ENCODE measurements at regions not wholly inside any gene's neighbourhood (a gene's known extent, or its start where the extent isn't known, plus 50 kb on each side); places are given as distances from the start of the nearest gene placed in this dataset.

DNA sequence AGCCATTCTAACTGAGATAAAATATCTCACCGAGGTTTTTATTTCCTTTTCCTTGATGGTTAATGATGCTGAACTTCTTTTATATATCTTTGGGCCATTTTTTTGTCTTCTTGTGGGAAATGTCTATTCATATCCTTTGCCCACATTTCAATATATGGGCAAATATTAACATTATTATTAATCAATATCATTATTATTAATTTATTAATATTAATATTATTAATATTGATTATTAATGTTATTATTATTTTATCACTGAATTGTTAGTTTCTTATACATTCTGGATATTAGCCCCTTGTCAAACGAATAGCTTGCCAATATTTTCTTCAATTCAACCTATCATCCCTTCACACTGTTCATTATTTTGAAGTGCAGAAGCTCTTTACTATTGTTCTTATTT, 2203.6 kb downstream of the PCDH9 start:
- H3K27me3 ChIP-seq (ENCODE audit: insufficient read depth, low read length) = no peaks in the 10 kb centered on the region
- H4K20me1 ChIP-seq (ENCODE audit: insufficient read depth) = no peaks in the 10 kb centered on the region
- TF ChIP-seq, protein P1, sequence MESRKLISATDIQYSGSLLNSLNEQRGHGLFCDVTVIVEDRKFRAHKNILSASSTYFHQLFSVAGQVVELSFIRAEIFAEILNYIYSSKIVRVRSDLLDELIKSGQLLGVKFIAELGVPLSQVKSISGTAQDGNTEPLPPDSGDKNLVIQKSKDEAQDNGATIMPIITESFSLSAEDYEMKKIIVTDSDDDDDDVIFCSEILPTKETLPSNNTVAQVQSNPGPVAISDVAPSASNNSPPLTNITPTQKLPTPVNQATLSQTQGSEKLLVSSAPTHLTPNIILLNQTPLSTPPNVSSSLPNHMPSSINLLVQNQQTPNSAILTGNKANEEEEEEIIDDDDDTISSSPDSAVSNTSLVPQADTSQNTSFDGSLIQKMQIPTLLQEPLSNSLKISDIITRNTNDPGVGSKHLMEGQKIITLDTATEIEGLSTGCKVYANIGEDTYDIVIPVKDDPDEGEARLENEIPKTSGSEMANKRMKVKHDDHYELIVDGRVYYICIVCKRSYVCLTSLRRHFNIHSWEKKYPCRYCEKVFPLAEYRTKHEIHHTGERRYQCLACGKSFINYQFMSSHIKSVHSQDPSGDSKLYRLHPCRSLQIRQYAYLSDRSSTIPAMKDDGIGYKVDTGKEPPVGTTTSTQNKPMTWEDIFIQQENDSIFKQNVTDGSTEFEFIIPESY (IDR thresholded peaks at IDR 0.05; ENCODE audit: extremely low read depth, insufficient replicate concordance, low read length) = no peak
- H3K4me3 ChIP-seq (replicated peaks in 1 of 2; ENCODE audit: low read depth in 1 of 2, low read length in 2 of 2) = no peak overlapping the region
- no peaks in the 10 kb centered on the region for H3K79me2 ChIP-seq (ENCODE audit: insufficient read depth, low read length)
- BruUV-seq (replicated peaks) = no TSS peak
- H3K9me2 ChIP-seq (ENCODE audit: insufficient read depth) = no peaks in the 10 kb centered on the region
- no peak for DNase-seq (ENCODE audit: low read depth, low spot score)
- ChIA-PET CTCF (no interaction called here), RAD21 (ENCODE audit: low non-redundant PET in 1 of 2, low total read pairs in 2 of 2, uncharacterized antibody in 2 of 2, unreplicated experiment in 2 of 2) (no interaction called here), POLR2A (no interaction called here)
- H3K36me3 ChIP-seq (ENCODE audit: control insufficient read depth in 1 of 2, insufficient read depth in 2 of 2, low read length in 2 of 2) = no peaks in the 10 kb centered on the region
- H3K4me1 ChIP-seq (ENCODE audit: control insufficient read depth in 1 of 2, insufficient read depth in 2 of 2, low read length in 2 of 2) = no peaks in the 10 kb centered on the region
- ATAC-seq = no peak
- no peak overlapping the region for H3K9ac ChIP-seq (ENCODE audit: low read length)
- no peaks in the 10 kb centered on the region for H3K9me3 ChIP-seq (ENCODE audit: control insufficient read depth in 1 of 2, insufficient read depth in 1 of 2, low read depth in 1 of 2, low read length in 2 of 2)
- H2AFZ ChIP-seq (ENCODE audit: low read depth, low read length, poor library complexity, severe bottlenecking) = no peak overlapping the region
- H3K4me2 ChIP-seq (ENCODE audit: low read length) = no peak overlapping the region
- no peak overlapping the region for H3K27ac ChIP-seq (ENCODE audit: low read depth, low read length)
- intact Hi-C loops (cut with micrococcal nuclease) = no loop called here

DNA sequence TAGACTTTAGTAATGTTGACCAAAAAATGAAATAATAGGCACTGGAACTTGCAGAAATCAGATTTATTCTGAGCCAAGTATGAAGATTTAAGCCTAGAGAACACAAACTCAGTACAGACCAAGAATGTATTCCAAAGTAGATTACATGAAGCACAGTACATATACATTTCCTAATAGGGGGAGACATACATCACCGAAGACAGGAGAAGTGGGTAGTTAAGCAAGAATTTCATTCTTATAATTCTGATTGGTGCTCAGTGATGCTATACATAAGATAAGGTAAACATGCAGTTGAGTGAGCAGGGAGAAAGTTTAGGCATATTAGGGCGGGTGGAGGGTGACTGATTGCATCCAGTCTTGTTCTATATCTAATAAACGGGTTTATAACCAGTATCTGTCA, 2218.8 kb downstream of the PCDH9 start:
- no peaks in the 10 kb centered on the region for H3K9me3 ChIP-seq (ENCODE audit: control insufficient read depth in 1 of 2, insufficient read depth in 1 of 2, low read depth in 1 of 2, low read length in 2 of 2)
- ATAC-seq (no peak), DNase-seq (ENCODE audit: low read depth, low spot score) (no peak)
- TF ChIP-seq FOSL1 (IDR thresholded peaks at IDR 0.05; ENCODE audit: low read depth) (no peak), POLR2AphosphoS5 (IDR thresholded peaks at IDR 0.05; ENCODE audit: low read depth, low read length) (no peak), ELF1 (IDR thresholded peaks at IDR 0.05; ENCODE audit: borderline replicate concordance, low read depth) (no peak), RAD21 (IDR thresholded peaks at IDR 0.05; ENCODE audit: low read depth) (no peak), EGR1 (IDR thresholded peaks at IDR 0.05; ENCODE audit: low read depth) (no peak), ZNF274 (IDR thresholded peaks at IDR 0.05; ENCODE audit: low read depth, low read length) (no peak), SIN3A (IDR thresholded peaks at IDR 0.05; ENCODE audit: low read depth) (no peak), CBX3 (IDR thresholded peaks at IDR 0.05; ENCODE audit: low read depth) (no peak)
- TF ChIP-seq, protein P2, sequence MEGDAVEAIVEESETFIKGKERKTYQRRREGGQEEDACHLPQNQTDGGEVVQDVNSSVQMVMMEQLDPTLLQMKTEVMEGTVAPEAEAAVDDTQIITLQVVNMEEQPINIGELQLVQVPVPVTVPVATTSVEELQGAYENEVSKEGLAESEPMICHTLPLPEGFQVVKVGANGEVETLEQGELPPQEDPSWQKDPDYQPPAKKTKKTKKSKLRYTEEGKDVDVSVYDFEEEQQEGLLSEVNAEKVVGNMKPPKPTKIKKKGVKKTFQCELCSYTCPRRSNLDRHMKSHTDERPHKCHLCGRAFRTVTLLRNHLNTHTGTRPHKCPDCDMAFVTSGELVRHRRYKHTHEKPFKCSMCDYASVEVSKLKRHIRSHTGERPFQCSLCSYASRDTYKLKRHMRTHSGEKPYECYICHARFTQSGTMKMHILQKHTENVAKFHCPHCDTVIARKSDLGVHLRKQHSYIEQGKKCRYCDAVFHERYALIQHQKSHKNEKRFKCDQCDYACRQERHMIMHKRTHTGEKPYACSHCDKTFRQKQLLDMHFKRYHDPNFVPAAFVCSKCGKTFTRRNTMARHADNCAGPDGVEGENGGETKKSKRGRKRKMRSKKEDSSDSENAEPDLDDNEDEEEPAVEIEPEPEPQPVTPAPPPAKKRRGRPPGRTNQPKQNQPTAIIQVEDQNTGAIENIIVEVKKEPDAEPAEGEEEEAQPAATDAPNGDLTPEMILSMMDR (IDR thresholded peaks at IDR 0.05 in 2 of 3, conservative IDR thresholded peaks at IDR 0.05 in 1 of 3; ENCODE audit: borderline replicate concordance in 1 of 3, insufficient read depth in 1 of 3, low read depth in 2 of 3, low read length in 2 of 3) = no peak
- TF ChIP-seq, protein P3, sequence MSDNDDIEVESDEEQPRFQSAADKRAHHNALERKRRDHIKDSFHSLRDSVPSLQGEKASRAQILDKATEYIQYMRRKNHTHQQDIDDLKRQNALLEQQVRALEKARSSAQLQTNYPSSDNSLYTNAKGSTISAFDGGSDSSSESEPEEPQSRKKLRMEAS (IDR thresholded peaks at IDR 0.05) = no peak
- no peak overlapping the region for H3K4me3 ChIP-seq (replicated peaks in 1 of 2; ENCODE audit: low read depth in 1 of 2, low read length in 2 of 2)
- H3K79me2 ChIP-seq (ENCODE audit: insufficient read depth, low read length) = no peaks in the 10 kb centered on the region
- ChIA-PET RAD21 (ENCODE audit: low non-redundant PET in 1 of 2, low total read pairs in 2 of 2, uncharacterized antibody in 2 of 2, unreplicated experiment in 2 of 2) (no interaction called here), CTCF (no interaction called here), POLR2A (no interaction called here)
- no peaks in the 10 kb centered on the region for H3K27me3 ChIP-seq (ENCODE audit: insufficient read depth, low read length)
- no peaks in the 10 kb centered on the region for H3K36me3 ChIP-seq (ENCODE audit: control insufficient read depth in 1 of 2, insufficient read depth in 2 of 2, low read length in 2 of 2)
- intact Hi-C loops (cut with micrococcal nuclease) = no loop called here
- H4K20me1 ChIP-seq (ENCODE audit: insufficient read depth) = no peaks in the 10 kb centered on the region
- H3K9ac ChIP-seq (ENCODE audit: low read length) = no peak overlapping the region
- H3K4me2 ChIP-seq (ENCODE audit: low read length) = no peak overlapping the region
- H3K9me2 ChIP-seq (ENCODE audit: insufficient read depth) = no peaks in the 10 kb centered on the region
- no peak overlapping the region for H3K27ac ChIP-seq (ENCODE audit: low read depth, low read length)
- no peaks in the 10 kb centered on the region for H3K4me1 ChIP-seq (ENCODE audit: control insufficient read depth in 1 of 2, insufficient read depth in 2 of 2, low read length in 2 of 2)
- peak overlapping the region; percentile 15 for H2AFZ ChIP-seq (ENCODE audit: low read depth, low read length, poor library complexity, severe bottlenecking)
- BruUV-seq (replicated peaks) = no TSS peak

Measured in HCT116 (cell line).